Loucy (cell line): ENCODE measurements at regions not wholly inside any gene's neighbourhood (a gene's known extent, or its start where the extent isn't known, plus 50 kb on each side); places are given as distances from the start of the nearest gene placed in this dataset.

Source experiments
- EZH2phosphoT487 ChIP-seq: fragments of 200-600 bp; IDR thresholded peaks from 2 replicates; pipeline ENCODE4 v1.6.1; 2018; ENCODE audit warnings: antibody characterized with exemption, mild to moderate bottlenecking, moderate library complexity, borderline replicate concordance
- TF ChIP-seq, protein P1 (sequence below): fragments of 200-600 bp; sonication (generic); conservative IDR thresholded peaks from 2 replicates; pipeline ENCODE4 v1.5.1; 2014; ENCODE audit warnings: mild to moderate bottlenecking, antibody characterized with exemption, low read length

- TF ChIP-seq, protein P1, sequence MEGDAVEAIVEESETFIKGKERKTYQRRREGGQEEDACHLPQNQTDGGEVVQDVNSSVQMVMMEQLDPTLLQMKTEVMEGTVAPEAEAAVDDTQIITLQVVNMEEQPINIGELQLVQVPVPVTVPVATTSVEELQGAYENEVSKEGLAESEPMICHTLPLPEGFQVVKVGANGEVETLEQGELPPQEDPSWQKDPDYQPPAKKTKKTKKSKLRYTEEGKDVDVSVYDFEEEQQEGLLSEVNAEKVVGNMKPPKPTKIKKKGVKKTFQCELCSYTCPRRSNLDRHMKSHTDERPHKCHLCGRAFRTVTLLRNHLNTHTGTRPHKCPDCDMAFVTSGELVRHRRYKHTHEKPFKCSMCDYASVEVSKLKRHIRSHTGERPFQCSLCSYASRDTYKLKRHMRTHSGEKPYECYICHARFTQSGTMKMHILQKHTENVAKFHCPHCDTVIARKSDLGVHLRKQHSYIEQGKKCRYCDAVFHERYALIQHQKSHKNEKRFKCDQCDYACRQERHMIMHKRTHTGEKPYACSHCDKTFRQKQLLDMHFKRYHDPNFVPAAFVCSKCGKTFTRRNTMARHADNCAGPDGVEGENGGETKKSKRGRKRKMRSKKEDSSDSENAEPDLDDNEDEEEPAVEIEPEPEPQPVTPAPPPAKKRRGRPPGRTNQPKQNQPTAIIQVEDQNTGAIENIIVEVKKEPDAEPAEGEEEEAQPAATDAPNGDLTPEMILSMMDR: no peak
- TF ChIP-seq EZH2phosphoT487: no peak
Observed at GRCh38 chr6:10194816-10195672, 219.8 kb downstream of the TFAP2A start.
